Body of pancreas (tissue), 4 donors: ENCODE measurements at regions not wholly inside any gene's neighbourhood (a gene's known extent, or its start where the extent isn't known, plus 50 kb on each side); places are given as distances from the start of the nearest gene placed in this dataset.

Experiments
- CTCF ChIP-seq, 7 experiments: fragments of 450-650 bp in 4 of 7; fragments of 200-600 bp in 3 of 7; sonication (generic) in 3 of 7; IDR thresholded peaks; one replicate each; pipeline ENCODE4 v1.5.1; 2016 to 2019; ENCODE audit warnings: antibody characterized with exemption in 7 of 7
- POLR2A ChIP-seq, 3 donors: fragments of 450-650 bp; IDR thresholded peaks; one replicate each; pipeline ENCODE4 v1.6.1; 2016; ENCODE audit warnings: antibody characterized with exemption in 3 of 3, mild to moderate bottlenecking in 2 of 3

- TF ChIP-seq CTCF (IDR thresholded peaks at IDR 0.05) (no peak), POLR2A (IDR thresholded peaks at IDR 0.05) (no peak)
Observed at GRCh38 chr6:104226790-104227446, 632.8 kb downstream of the HACE1 start.
